PC-3 (cell line): ENCODE measurements at regions not wholly inside any gene's neighbourhood (a gene's known extent, or its start where the extent isn't known, plus 50 kb on each side); places are given as distances from the start of the nearest gene placed in this dataset.

ENCODE experiments used
- EZH2 ChIP-seq: fragments of 300-600 bp; sonication (generic); IDR thresholded peaks from one replicate; pipeline ENCODE4 v1.6.1; 2017; ENCODE audit warnings: antibody characterized with exemption, mild to moderate bottlenecking, low read length; ENCODE audit not compliant: unreplicated experiment
- EZH2phosphoT487 ChIP-seq: fragments of 300-600 bp; sonication (generic); IDR thresholded peaks from 2 replicates; pipeline ENCODE4 v1.6.1; 2018; ENCODE audit warnings: mild to moderate bottlenecking, antibody characterized with exemption, low read length, borderline replicate concordance
- TF ChIP-seq, protein P1 (sequence below): fragments of 300-600 bp; sonication (generic); conservative IDR thresholded peaks from 2 replicates; pipeline ENCODE4 v1.5.1; 2017; ENCODE audit warnings: antibody characterized with exemption, low read depth, mild to moderate bottlenecking, low read length

DNA sequence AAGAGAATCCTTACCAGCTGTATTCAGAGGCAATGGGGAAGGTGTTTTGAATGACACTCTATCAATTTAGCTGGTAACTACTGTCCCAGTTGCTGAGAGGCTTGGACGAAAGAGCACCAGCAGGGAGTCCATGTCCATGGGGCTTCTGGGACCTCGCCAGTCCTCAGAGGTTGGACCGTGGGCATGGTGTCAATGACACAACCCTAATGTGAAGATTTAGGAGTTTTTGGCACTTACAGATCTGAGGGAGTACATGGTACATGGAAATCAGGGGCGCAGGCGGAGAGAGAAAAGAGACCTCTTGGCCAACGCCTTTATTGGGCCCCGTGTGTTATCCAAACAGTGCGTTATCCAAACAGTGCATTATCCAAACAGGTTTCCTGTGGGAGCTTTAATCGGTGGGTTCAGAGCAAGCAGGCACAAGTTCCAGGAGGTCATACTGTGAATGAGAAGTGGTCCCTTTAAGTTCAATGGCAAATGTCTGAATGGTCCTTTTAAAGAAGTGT lies 169.1 kb upstream of the B3GAT1 start:
- TF ChIP-seq, protein P1, sequence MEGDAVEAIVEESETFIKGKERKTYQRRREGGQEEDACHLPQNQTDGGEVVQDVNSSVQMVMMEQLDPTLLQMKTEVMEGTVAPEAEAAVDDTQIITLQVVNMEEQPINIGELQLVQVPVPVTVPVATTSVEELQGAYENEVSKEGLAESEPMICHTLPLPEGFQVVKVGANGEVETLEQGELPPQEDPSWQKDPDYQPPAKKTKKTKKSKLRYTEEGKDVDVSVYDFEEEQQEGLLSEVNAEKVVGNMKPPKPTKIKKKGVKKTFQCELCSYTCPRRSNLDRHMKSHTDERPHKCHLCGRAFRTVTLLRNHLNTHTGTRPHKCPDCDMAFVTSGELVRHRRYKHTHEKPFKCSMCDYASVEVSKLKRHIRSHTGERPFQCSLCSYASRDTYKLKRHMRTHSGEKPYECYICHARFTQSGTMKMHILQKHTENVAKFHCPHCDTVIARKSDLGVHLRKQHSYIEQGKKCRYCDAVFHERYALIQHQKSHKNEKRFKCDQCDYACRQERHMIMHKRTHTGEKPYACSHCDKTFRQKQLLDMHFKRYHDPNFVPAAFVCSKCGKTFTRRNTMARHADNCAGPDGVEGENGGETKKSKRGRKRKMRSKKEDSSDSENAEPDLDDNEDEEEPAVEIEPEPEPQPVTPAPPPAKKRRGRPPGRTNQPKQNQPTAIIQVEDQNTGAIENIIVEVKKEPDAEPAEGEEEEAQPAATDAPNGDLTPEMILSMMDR = no peak
- no peak for TF ChIP-seq EZH2
- TF ChIP-seq EZH2phosphoT487 = no peak
